Cardiac septum (tissue), 1 donor: ENCODE measurements at regions not wholly inside any gene's neighbourhood (a gene's known extent, or its start where the extent isn't known, plus 50 kb on each side); places are given as distances from the start of the nearest gene placed in this dataset.

Source experiments
- DNase-seq: peaks from one replicate; pipeline ENCODE4 v3.0.0-alpha.2; 2020; ENCODE audit warnings: low spot score
- intact Hi-C: fragments of 100-400 bp; cut with DNase I; formaldehyde crosslinking; loops from one replicate; pipeline ENCODE4 v1.14.0; 2022
- donor health status: DM: no; HTN: no; CAD: no.

DNA sequence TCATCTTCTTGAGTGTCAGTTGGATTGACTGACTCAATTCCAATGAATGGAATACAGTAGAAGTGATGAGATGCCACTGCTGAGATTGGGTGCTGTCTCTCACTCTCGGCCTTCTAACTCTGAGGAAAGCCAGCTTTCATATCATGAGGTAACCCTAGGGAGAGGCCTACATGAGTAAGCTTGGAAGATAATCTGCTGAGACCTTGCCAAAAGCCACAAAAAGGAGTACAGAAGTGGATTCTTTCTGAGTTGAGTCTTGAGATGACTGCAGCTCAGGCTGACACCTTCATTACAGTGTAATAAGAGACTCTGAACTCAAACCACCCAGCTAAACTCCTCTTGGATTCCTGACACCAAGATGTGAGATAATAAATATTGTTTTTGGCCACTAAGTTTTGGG lies 537.4 kb upstream of the MAGEB18 start:
- intact Hi-C loops: no loop called here
- no peak for DNase-seq

DNA sequence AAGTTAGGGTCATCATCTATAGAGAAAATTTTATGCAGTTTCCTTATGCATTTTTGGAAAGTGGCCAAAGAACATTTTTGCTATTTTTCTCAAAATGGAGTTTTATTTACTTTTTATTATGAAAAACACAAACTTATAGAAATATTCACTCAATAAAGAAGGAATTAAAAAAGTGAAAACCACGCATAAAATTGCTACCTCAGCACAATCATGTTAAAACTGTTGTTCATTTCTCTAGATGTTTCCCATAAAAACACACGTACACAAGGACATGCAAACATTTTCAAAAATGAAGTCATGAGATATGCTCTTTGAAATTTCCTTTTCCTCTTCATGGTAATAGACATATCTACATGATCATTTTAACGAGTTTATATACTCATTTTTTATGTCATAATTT lies 536.8 kb upstream of the MAGEB18 start:
- DNase-seq: no peak
- intact Hi-C loops: no loop called here

DNA sequence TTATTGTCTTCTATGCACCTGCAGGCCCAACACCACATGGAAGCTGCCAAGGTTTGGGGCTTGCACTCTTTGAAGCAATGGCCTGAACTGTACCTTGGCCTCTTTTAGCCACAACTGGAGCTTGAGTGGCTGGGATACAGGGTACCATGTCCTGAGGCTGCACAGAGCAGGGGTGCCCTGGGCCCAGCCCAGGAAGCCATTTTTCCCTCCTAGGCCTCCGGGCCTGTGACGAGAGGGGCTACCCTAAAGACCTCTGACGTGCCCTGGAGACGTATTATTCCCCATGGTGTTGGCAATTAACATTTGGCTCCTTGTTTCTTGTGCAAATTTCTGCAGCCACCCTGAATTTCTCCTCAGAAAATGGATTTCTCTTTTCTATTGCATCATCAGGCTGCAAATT lies 519.9 kb upstream of the MAGEB18 start:
- no peak for DNase-seq
- intact Hi-C loops: no loop called here

- no peak for DNase-seq
- intact Hi-C loops: no loop called here
Observed at GRCh38 chrX:25640276-25640675, 497.9 kb upstream of the MAGEB18 start.

DNA sequence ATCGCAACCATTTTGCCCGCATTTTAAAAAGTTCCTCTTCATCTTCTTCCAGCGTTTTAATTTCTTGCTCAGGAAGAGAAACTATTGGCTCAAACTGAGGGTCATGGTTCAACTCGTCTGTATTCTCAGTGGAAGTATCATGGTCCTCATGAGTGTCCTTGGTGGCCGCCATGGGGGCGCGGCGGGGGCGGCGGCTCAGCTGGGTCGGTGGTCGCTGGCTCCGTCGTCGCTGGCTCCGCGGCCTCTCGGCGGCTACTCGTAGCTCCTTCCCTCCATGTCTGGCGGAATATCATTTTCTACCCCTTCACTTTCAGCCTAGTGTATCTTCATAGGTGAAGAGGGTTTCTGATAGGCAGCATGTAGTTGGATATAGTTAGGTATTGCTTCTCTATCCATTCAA lies 492.0 kb upstream of the MAGEB18 start:
- intact Hi-C loops: no loop called here
- DNase-seq: no peak

DNA sequence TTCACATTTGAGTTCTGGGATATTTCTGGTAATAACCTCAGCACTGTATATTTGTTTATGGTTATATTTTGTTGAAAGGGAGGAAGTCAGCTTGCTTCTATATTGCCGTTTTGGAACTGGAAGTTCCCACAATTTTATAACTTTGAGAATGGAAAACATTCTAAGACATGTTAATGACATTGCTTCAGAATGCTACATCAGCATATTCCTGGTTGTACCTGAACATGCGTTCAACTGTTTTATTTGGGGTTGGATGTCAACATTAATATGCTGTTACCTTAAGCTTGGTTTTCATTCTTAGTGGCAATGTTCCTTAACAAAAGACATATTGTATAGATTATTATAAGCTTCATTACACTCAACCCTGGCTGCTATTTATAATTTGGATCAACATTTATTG lies 489.4 kb upstream of the MAGEB18 start:
- intact Hi-C loops: no loop called here
- DNase-seq: no peak

DNA sequence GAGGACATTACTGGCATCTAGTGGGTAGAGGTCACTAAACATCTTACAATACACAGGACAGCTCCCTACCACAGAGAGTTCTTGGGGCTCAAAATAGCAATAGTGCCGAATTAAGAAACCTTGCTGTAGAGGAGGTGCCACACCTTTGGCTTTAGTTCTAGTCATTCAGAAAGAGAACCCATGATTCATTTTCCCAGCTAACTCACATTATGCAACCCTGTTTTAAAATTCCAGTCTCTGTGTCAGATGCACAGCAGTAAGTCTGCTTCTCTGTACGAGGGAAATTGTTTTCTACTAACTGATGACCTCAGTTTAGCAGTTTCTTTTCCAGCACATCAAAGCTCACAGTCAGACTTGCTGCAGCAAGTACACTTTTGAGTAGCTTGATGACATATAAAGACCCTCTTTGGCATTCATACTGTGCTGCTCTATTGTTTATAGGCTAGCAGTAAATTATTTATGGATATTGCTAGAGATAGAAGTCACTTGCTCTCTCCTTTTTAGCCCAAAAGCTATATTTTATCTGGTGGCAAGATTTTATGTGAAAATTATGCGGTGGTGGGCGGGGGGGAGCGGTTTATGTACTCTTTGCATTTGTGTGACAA lies 487.8 kb upstream of the MAGEB18 start:
- no peak for DNase-seq
- intact Hi-C loops: no loop called here

- intact Hi-C loops: no loop called here
- DNase-seq: no peak
Observed at GRCh38 chrX:25659317-25659716, 478.8 kb upstream of the MAGEB18 start.

GRCh38 chrX:25663701-25664100 lies 474.4 kb upstream of the MAGEB18 start:
- intact Hi-C loops: no loop called here
- no peak for DNase-seq

DNA sequence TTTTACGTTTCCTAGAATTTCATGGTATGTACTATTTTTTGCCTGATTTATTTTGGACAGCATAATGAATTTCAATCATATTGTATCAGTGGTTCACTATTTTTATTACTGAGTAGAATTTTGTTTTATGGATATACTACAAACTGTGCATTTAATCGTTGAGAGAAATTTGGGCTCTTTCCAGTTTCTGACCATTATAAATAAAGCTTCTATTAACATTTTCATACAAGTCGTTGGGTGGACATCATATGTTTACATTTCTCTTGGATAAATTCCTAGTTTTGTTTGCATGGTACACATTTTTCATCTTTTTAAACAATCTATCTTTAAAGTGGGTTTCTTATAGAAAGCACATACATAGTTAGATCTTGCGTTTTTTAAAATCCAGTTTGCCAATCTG lies 472.7 kb upstream of the MAGEB18 start:
- no peak for DNase-seq
- intact Hi-C loops: no loop called here

- intact Hi-C loops: no loop called here
- no peak for DNase-seq
Observed at GRCh38 chrX:25667681-25668080, 470.5 kb upstream of the MAGEB18 start.

DNA sequence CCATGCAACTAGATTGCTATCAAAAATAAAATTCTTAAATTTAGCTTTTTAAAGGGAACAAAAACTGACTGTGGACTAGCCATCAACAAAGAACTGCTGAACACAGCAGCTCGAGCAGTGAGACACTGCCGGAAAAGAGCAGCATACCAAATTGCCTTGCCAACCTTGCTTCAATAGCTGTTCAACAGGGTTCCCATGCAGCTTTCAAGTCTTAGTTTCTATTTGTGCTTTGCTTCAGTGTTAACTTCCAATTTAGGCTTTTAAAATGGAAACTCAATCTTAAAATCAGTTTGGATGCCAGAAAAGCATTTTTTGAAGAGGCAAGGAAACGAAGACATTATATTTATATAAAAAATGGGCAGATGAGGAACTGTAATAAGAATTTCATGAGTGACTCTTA lies 463.4 kb upstream of the MAGEB18 start:
- intact Hi-C loops: no loop called here

DNA sequence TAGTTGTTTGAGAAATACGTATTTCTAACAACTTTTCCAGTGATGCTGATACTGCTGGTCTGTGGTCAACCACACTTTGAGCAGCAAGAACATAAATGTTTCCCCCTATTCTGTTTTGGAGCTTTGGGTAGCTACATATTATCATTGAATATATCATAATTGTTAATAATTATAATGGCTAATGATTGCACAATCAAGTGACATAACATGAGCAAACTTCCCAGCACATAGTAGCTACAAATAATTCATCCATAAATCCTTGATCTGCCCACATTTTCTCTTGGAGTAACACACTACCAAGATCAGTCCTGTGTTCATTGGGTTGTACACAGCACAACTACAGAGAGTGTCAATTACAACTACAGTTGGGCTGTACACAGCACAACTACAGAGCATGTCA lies 436.3 kb upstream of the MAGEB18 start:
- intact Hi-C loops: no loop called here
- no peak for DNase-seq

More for the DNA sequence above, 463.4 kb upstream of the MAGEB18 start:
- DNase-seq: no peak

GRCh38 chrX:25717122-25717521 lies 421.0 kb upstream of the MAGEB18 start:
- intact Hi-C loops: no loop called here
- DNase-seq: no peak

GRCh38 chrX:25721564-25721963 lies 416.6 kb upstream of the MAGEB18 start:
- DNase-seq: no peak
- intact Hi-C loops: loop anchor here (2.0 kb wide), 1 partner anchor 247 kb away; no protein-coding TSS in a partner anchor

- no peak for DNase-seq
- intact Hi-C loops: no loop called here
Observed at GRCh38 chrX:25726539-25726938, 411.6 kb upstream of the MAGEB18 start.

DNA sequence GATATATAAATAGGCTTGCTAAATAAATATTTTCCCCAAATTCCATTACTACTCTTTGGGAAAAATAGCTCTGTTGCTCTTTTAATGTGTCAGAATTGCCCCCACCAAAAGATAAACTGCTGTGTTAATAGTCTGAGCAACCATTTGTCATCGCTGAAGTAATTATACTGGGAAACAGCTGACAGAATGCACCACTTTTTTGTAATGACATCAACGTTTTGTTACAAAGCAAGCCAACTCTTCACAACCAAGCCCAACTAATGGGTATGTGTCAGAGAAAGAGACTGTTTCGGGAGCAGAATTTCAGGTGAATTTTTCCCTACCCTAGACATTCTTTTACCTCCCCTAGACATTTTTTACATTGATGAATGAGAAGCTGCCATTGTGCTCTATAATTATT lies 405.0 kb upstream of the MAGEB18 start:
- DNase-seq: no peak
- intact Hi-C loops: no loop called here

GRCh38 chrX:25737540-25737939 lies 400.6 kb upstream of the MAGEB18 start:
- intact Hi-C loops: no loop called here
- DNase-seq: no peak

DNA sequence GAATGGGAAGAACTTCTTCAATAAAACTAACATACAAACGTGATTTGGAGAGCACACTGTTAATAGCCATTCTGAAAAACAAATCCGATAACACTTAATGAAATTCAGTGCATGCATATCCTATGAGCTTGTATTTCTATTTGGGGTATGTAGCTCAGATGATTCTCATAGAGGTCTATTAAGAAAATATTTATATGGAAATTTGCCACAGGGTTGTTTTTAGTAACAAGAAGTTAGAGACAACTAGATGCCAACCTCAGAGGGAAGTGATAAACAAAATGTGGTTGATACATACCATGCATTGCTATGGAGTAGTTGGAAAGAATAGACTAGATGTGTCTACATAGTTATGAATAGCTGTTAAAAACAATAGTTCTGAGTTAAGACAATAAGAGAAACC lies 395.8 kb upstream of the MAGEB18 start:
- no peak for DNase-seq
- intact Hi-C loops: no loop called here

DNA sequence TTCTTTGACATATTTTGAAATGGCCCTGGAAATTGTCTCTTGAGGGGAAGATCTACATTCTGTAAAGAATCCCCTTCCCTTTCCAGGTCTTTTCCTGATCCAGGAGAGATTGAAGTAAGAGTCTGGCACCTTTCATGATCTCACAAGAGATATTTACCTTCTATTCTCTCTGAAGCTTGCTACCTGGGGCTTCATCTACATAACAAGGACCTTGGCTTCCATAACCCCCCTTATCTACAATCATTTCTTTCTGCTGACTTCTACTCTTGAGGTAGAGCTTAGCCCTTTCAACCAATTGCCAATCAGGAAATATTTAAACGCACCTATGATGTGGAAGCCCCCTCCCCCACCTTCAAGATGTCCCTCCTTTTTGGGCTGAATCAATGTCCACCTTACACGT lies 383.7 kb upstream of the MAGEB18 start:
- intact Hi-C loops: no loop called here

GRCh38 chrX:25755194-25755593 lies 382.9 kb upstream of the MAGEB18 start:
- no peak for DNase-seq
- intact Hi-C loops: no loop called here

More for the DNA sequence above, 383.7 kb upstream of the MAGEB18 start:
- DNase-seq: no peak

GRCh38 chrX:25762656-25763055 lies 375.5 kb upstream of the MAGEB18 start:
- intact Hi-C loops: no loop called here
- no peak for DNase-seq
